ENCODE measurements at regions not wholly inside any gene's neighbourhood (a gene's known extent, or its start where the extent isn't known, plus 50 kb on each side); places are given as distances from the start of the nearest gene placed in this dataset.

GRCh38 chr5:29930316-29930715, 1263.2 kb upstream of the CDH6 start:
- Histone ChIP-seq H3K27me3 (ENCODE audit: control insufficient read depth in 3 of 3, insufficient read depth in 3 of 3, low read length in 3 of 3) (no peaks in the 10 kb centered on the region), H3K4me1 (ENCODE audit: control insufficient read depth in 3 of 3, insufficient read depth in 3 of 3, low read length in 3 of 3) (no peaks in the 10 kb centered on the region), H3K36me3 (ENCODE audit: control insufficient read depth in 3 of 3, insufficient read depth in 3 of 3, low read length in 3 of 3) (no peaks in the 10 kb centered on the region), H3K4me3 (ENCODE audit: low read length in 3 of 3) (no peak overlapping the region), H3K9ac (ENCODE audit: low read depth in 1 of 3, low read length in 3 of 3) (no peak overlapping the region), H3K9me3 (ENCODE audit: control insufficient read depth in 3 of 3, low read length in 3 of 3) (no peaks in the 10 kb centered on the region), H3K27ac (ENCODE audit: low read depth, low read length) (no peak overlapping the region)

- H3K4me3 ChIP-seq (ENCODE audit: low read length in 3 of 3) = no peak overlapping the region
- H3K27ac ChIP-seq (ENCODE audit: low read depth, low read length) = no peak overlapping the region
- H3K27me3 ChIP-seq (ENCODE audit: control insufficient read depth in 3 of 3, insufficient read depth in 3 of 3, low read length in 3 of 3) = no peaks in the 10 kb centered on the region
- H3K36me3 ChIP-seq (ENCODE audit: control insufficient read depth in 3 of 3, insufficient read depth in 3 of 3, low read length in 3 of 3) = no peaks in the 10 kb centered on the region
- no peaks in the 10 kb centered on the region for H3K9me3 ChIP-seq (ENCODE audit: control insufficient read depth in 3 of 3, low read length in 3 of 3)
- no peak overlapping the region for H3K9ac ChIP-seq (ENCODE audit: low read depth in 1 of 3, low read length in 3 of 3)
- no peaks in the 10 kb centered on the region for H3K4me1 ChIP-seq (ENCODE audit: control insufficient read depth in 3 of 3, insufficient read depth in 3 of 3, low read length in 3 of 3)
Observed at GRCh38 chr5:29924107-29924506, 1269.4 kb upstream of the CDH6 start.

GRCh38 chr5:29905626-29906353, 1287.7 kb upstream of the CDH6 start:
- no peak overlapping the region for H3K27ac ChIP-seq (ENCODE audit: low read depth, low read length)
- H3K4me1 ChIP-seq (ENCODE audit: control insufficient read depth in 3 of 3, insufficient read depth in 3 of 3, low read length in 3 of 3) = no peaks in the 10 kb centered on the region
- no peak overlapping the region for H3K4me3 ChIP-seq (ENCODE audit: low read length in 3 of 3)

GRCh38 chr5:29902859-29903258, 1290.6 kb upstream of the CDH6 start:
- H3K27me3 ChIP-seq (ENCODE audit: control insufficient read depth in 3 of 3, insufficient read depth in 3 of 3, low read length in 3 of 3) = no peaks in the 10 kb centered on the region
- H3K36me3 ChIP-seq (ENCODE audit: control insufficient read depth in 3 of 3, insufficient read depth in 3 of 3, low read length in 3 of 3) = no peaks in the 10 kb centered on the region
- no peak overlapping the region for H3K27ac ChIP-seq (ENCODE audit: low read depth, low read length)
- H3K4me1 ChIP-seq (ENCODE audit: control insufficient read depth in 3 of 3, insufficient read depth in 3 of 3, low read length in 3 of 3) = no peaks in the 10 kb centered on the region
- no peak overlapping the region for H3K4me3 ChIP-seq (ENCODE audit: low read length in 3 of 3)
- no peak overlapping the region for H3K9ac ChIP-seq (ENCODE audit: low read depth in 1 of 3, low read length in 3 of 3)
- peaks cover 0 to 2% (median 0%) of the 10 kb centered on the region in 3 donors for H3K9me3 ChIP-seq (ENCODE audit: control insufficient read depth in 3 of 3, low read length in 3 of 3)

More at GRCh38 chr5:29905626-29906353, 1287.7 kb upstream of the CDH6 start:
- no peaks in the 10 kb centered on the region for H3K36me3 ChIP-seq (ENCODE audit: control insufficient read depth in 3 of 3, insufficient read depth in 3 of 3, low read length in 3 of 3)
- no peaks in the 10 kb centered on the region for H3K27me3 ChIP-seq (ENCODE audit: control insufficient read depth in 3 of 3, insufficient read depth in 3 of 3, low read length in 3 of 3)
- no peak overlapping the region for H3K9ac ChIP-seq (ENCODE audit: low read depth in 1 of 3, low read length in 3 of 3)
- H3K9me3 ChIP-seq (ENCODE audit: control insufficient read depth in 3 of 3, low read length in 3 of 3) = no peaks in the 10 kb centered on the region

- no peak overlapping the region for H3K27ac ChIP-seq (ENCODE audit: low read depth, low read length)
- H3K9me3 ChIP-seq (ENCODE audit: control insufficient read depth in 3 of 3, low read length in 3 of 3) = peaks cover 0 to 2% (median 0%) of the 10 kb centered on the region in 3 donors
- no peak overlapping the region for H3K9ac ChIP-seq (ENCODE audit: low read depth in 1 of 3, low read length in 3 of 3)
- no peak overlapping the region for H3K4me3 ChIP-seq (ENCODE audit: low read length in 3 of 3)
- no peaks in the 10 kb centered on the region for H3K27me3 ChIP-seq (ENCODE audit: control insufficient read depth in 3 of 3, insufficient read depth in 3 of 3, low read length in 3 of 3)
- H3K4me1 ChIP-seq (ENCODE audit: control insufficient read depth in 3 of 3, insufficient read depth in 3 of 3, low read length in 3 of 3) = no peaks in the 10 kb centered on the region
- no peaks in the 10 kb centered on the region for H3K36me3 ChIP-seq (ENCODE audit: control insufficient read depth in 3 of 3, insufficient read depth in 3 of 3, low read length in 3 of 3)
Observed at GRCh38 chr5:29899583-29899982, 1293.9 kb upstream of the CDH6 start.

GRCh38 chr5:29897916-29898315, 1295.6 kb upstream of the CDH6 start:
- Histone ChIP-seq H3K9me3 (ENCODE audit: control insufficient read depth in 3 of 3, low read length in 3 of 3) (peaks cover 0 to 2% (median 0%) of the 10 kb centered on the region in 3 donors), H3K9ac (ENCODE audit: low read depth in 1 of 3, low read length in 3 of 3) (no peak overlapping the region), H3K4me1 (ENCODE audit: control insufficient read depth in 3 of 3, insufficient read depth in 3 of 3, low read length in 3 of 3) (no peaks in the 10 kb centered on the region), H3K36me3 (ENCODE audit: control insufficient read depth in 3 of 3, insufficient read depth in 3 of 3, low read length in 3 of 3) (no peaks in the 10 kb centered on the region), H3K27me3 (ENCODE audit: control insufficient read depth in 3 of 3, insufficient read depth in 3 of 3, low read length in 3 of 3) (no peaks in the 10 kb centered on the region), H3K27ac (ENCODE audit: low read depth, low read length) (no peak overlapping the region), H3K4me3 (ENCODE audit: low read length in 3 of 3) (no peak overlapping the region)

GRCh38 chr5:29896646-29897045, 1296.8 kb upstream of the CDH6 start:
- Histone ChIP-seq H3K4me3 (ENCODE audit: low read length in 3 of 3) (no peak overlapping the region), H3K9ac (ENCODE audit: low read depth in 1 of 3, low read length in 3 of 3) (no peak overlapping the region), H3K4me1 (ENCODE audit: control insufficient read depth in 3 of 3, insufficient read depth in 3 of 3, low read length in 3 of 3) (no peaks in the 10 kb centered on the region), H3K9me3 (ENCODE audit: control insufficient read depth in 3 of 3, low read length in 3 of 3) (peaks cover 0 to 2% (median 0%) of the 10 kb centered on the region in 3 donors), H3K36me3 (ENCODE audit: control insufficient read depth in 3 of 3, insufficient read depth in 3 of 3, low read length in 3 of 3) (no peaks in the 10 kb centered on the region), H3K27me3 (ENCODE audit: control insufficient read depth in 3 of 3, insufficient read depth in 3 of 3, low read length in 3 of 3) (no peaks in the 10 kb centered on the region), H3K27ac (ENCODE audit: low read depth, low read length) (no peak overlapping the region)

- Histone ChIP-seq H3K4me3 (ENCODE audit: low read length in 3 of 3) (no peak overlapping the region), H3K27ac (ENCODE audit: low read depth, low read length) (no peak overlapping the region), H3K9me3 (ENCODE audit: control insufficient read depth in 3 of 3, low read length in 3 of 3) (peaks cover 0 to 2% (median 0%) of the 10 kb centered on the region in 3 donors), H3K9ac (ENCODE audit: low read depth in 1 of 3, low read length in 3 of 3) (no peak overlapping the region), H3K4me1 (ENCODE audit: control insufficient read depth in 3 of 3, insufficient read depth in 3 of 3, low read length in 3 of 3) (no peaks in the 10 kb centered on the region), H3K27me3 (ENCODE audit: control insufficient read depth in 3 of 3, insufficient read depth in 3 of 3, low read length in 3 of 3) (no peaks in the 10 kb centered on the region), H3K36me3 (ENCODE audit: control insufficient read depth in 3 of 3, insufficient read depth in 3 of 3, low read length in 3 of 3) (no peaks in the 10 kb centered on the region)
Observed at GRCh38 chr5:29894668-29895067, 1298.8 kb upstream of the CDH6 start.

GRCh38 chr5:29889051-29889450, 1304.4 kb upstream of the CDH6 start:
- no peaks in the 10 kb centered on the region for H3K4me1 ChIP-seq (ENCODE audit: control insufficient read depth in 3 of 3, insufficient read depth in 3 of 3, low read length in 3 of 3)
- no peak overlapping the region for H3K9ac ChIP-seq (ENCODE audit: low read depth in 1 of 3, low read length in 3 of 3)
- no peak overlapping the region for H3K4me3 ChIP-seq (ENCODE audit: low read length in 3 of 3)
- H3K27ac ChIP-seq (ENCODE audit: low read depth, low read length) = no peak overlapping the region
- no peaks in the 10 kb centered on the region for H3K9me3 ChIP-seq (ENCODE audit: control insufficient read depth in 3 of 3, low read length in 3 of 3)
- H3K36me3 ChIP-seq (ENCODE audit: control insufficient read depth in 3 of 3, insufficient read depth in 3 of 3, low read length in 3 of 3) = no peaks in the 10 kb centered on the region
- no peaks in the 10 kb centered on the region for H3K27me3 ChIP-seq (ENCODE audit: control insufficient read depth in 3 of 3, insufficient read depth in 3 of 3, low read length in 3 of 3)

GRCh38 chr5:29885595-29885994, 1307.9 kb upstream of the CDH6 start:
- Histone ChIP-seq H3K9me3 (ENCODE audit: control insufficient read depth in 3 of 3, low read length in 3 of 3) (no peaks in the 10 kb centered on the region), H3K36me3 (ENCODE audit: control insufficient read depth in 3 of 3, insufficient read depth in 3 of 3, low read length in 3 of 3) (no peaks in the 10 kb centered on the region), H3K4me1 (ENCODE audit: control insufficient read depth in 3 of 3, insufficient read depth in 3 of 3, low read length in 3 of 3) (no peaks in the 10 kb centered on the region), H3K9ac (ENCODE audit: low read depth in 1 of 3, low read length in 3 of 3) (no peak overlapping the region), H3K27me3 (ENCODE audit: control insufficient read depth in 3 of 3, insufficient read depth in 3 of 3, low read length in 3 of 3) (no peaks in the 10 kb centered on the region), H3K27ac (ENCODE audit: low read depth, low read length) (no peak overlapping the region), H3K4me3 (ENCODE audit: low read length in 3 of 3) (no peak overlapping the region)

Data from skeletal muscle tissue (tissue), 3 donors.